H54 (cell line): ENCODE measurements at regions not wholly inside any gene's neighbourhood (a gene's known extent, or its start where the extent isn't known, plus 50 kb on each side); places are given as distances from the start of the nearest gene placed in this dataset.
"Not testable (repeated sequence)": the region's sequence is repeated elsewhere in the genome, so short reads cannot be mapped to it uniquely, and the experiment has no call there.

Experiments
- DNase-seq: peaks from one replicate; pipeline ENCODE4 v3.0.0; 2011; ENCODE audit warnings: low spot score, mixed read lengths; ENCODE audit not compliant: insufficient read length
- FAIRE-seq: peaks from 3 replicates; lab custom pipeline; 2011; peaks lifted over from hg19 to GRCh38; lab: Jason Lieb, UNC
- POLR2A ChIP-seq: IDR thresholded peaks from 2 replicates; pipeline ENCODE4 v1.6.1; 2011; ENCODE audit warnings: low read depth, mild to moderate bottlenecking, low read length

GRCh38 chrX:66961665-66962064 is 322.8 kb upstream of the EDA2R start:
- no peak for DNase-seq
- no peak for TF ChIP-seq POLR2A
- FAIRE-seq = no peak

GRCh38 chrX:66931713-66932112 is 292.8 kb upstream of the EDA2R start:
- no peak for TF ChIP-seq POLR2A
- FAIRE-seq (no peak), DNase-seq (no peak)

- not testable (repeated sequence) for FAIRE-seq, DNase-seq
Measured at GRCh38 chrX:66930516-66930915, 291.6 kb upstream of the EDA2R start.

- DNase-seq (no peak), FAIRE-seq (no peak)
- no peak for TF ChIP-seq POLR2A
Measured at GRCh38 chrX:66920296-66920695, 281.4 kb upstream of the EDA2R start.

GRCh38 chrX:66919280-66919832 is 280.5 kb upstream of the EDA2R start:
- DNase-seq (no peak), FAIRE-seq (no peak)
- TF ChIP-seq POLR2A = no peak

- no peak for DNase-seq
- no peak for FAIRE-seq
Measured at GRCh38 chrX:66918511-66918910, 279.6 kb upstream of the EDA2R start.

GRCh38 chrX:66915893-66916292 is 277.0 kb upstream of the EDA2R start:
- no peak for FAIRE-seq
- no peak for DNase-seq
- no peak for TF ChIP-seq POLR2A

More at GRCh38 chrX:66918511-66918910, 279.6 kb upstream of the EDA2R start:
- no peak for TF ChIP-seq POLR2A

GRCh38 chrX:66914080-66914479 is 275.2 kb upstream of the EDA2R start:
- TF ChIP-seq POLR2A = no peak
- no peak for FAIRE-seq
- DNase-seq = no peak

- DNase-seq = no peak
- no peak for TF ChIP-seq POLR2A
- FAIRE-seq = no peak
Measured at GRCh38 chrX:66912417-66912816, 273.5 kb upstream of the EDA2R start.

- FAIRE-seq (no peak), DNase-seq (no peak)
- no peak for TF ChIP-seq POLR2A
Measured at GRCh38 chrX:66902081-66902480, 263.2 kb upstream of the EDA2R start.

GRCh38 chrX:66900886-66901285 is 262.0 kb upstream of the EDA2R start:
- TF ChIP-seq POLR2A = no peak
- DNase-seq = no peak
- no peak for FAIRE-seq

- no peak for TF ChIP-seq POLR2A
- DNase-seq (no peak), FAIRE-seq (no peak)
Measured at GRCh38 chrX:66892004-66892403, 253.1 kb upstream of the EDA2R start.

- no peak for DNase-seq
- no peak for TF ChIP-seq POLR2A
- no peak for FAIRE-seq
Measured at GRCh38 chrX:66889418-66889817, 250.5 kb upstream of the EDA2R start.

GRCh38 chrX:66882101-66882500 is 243.2 kb upstream of the EDA2R start:
- no peak for DNase-seq
- FAIRE-seq = no peak
- TF ChIP-seq POLR2A = no peak

- DNase-seq (no peak), FAIRE-seq (no peak)
- no peak for TF ChIP-seq POLR2A
Measured at GRCh38 chrX:66876776-66877175, 237.9 kb upstream of the EDA2R start.

GRCh38 chrX:66872771-66873170 is 233.9 kb upstream of the EDA2R start:
- TF ChIP-seq POLR2A = no peak
- FAIRE-seq (no peak), DNase-seq (no peak)
